Esophagus squamous epithelium (tissue), 4 donors: ENCODE measurements at regions not wholly inside any gene's neighbourhood (a gene's known extent, or its start where the extent isn't known, plus 50 kb on each side); places are given as distances from the start of the nearest gene placed in this dataset.

ENCODE experiments used
- CTCF ChIP-seq, 6 experiments: fragments of 450-650 bp in 4 of 6; fragments of 200-600 bp in 2 of 6; sonication (generic) in 2 of 6; IDR thresholded peaks; one replicate each; pipeline ENCODE4 v1.5.1; 2016 to 2019; ENCODE audit warnings: antibody characterized with exemption in 6 of 6, mild to moderate bottlenecking in 4 of 6, moderate library complexity in 4 of 6
- POLR2A ChIP-seq, 4 donors: fragments of 450-650 bp; IDR thresholded peaks; one replicate each; pipeline ENCODE4 v1.6.1; 2017; ENCODE audit warnings: antibody characterized with exemption in 4 of 4, mild to moderate bottlenecking in 4 of 4, moderate library complexity in 3 of 4

GRCh38 chr4:32425243-32425642, 1705.1 kb downstream of the PCDH7 start:
- TF ChIP-seq POLR2A (IDR thresholded peaks at IDR 0.05) (no peak), CTCF (IDR thresholded peaks at IDR 0.05) (no peak)
